Umbilical cord (tissue), 1 donor: ENCODE measurements at regions not wholly inside any gene's neighbourhood (a gene's known extent, or its start where the extent isn't known, plus 50 kb on each side); places are given as distances from the start of the nearest gene placed in this dataset.

Source experiments
- DNase-seq: peaks from one replicate; pipeline ENCODE4 v3.0.0-alpha.2; 2015; ENCODE audit warnings: low spot score

GRCh38 chr2:177106212-177106611, 106.4 kb upstream of the HNRNPA3 start:
- no peak for DNase-seq

- no peak for DNase-seq
These were observed 103.7 kb upstream of the HNRNPA3 start for GRCh38 chr2:177108890-177109289.

- no peak for DNase-seq
These were observed 97.9 kb upstream of the HNRNPA3 start for GRCh38 chr2:177114712-177115111.

GRCh38 chr2:177117755-177118154, 94.8 kb upstream of the HNRNPA3 start:
- no peak for DNase-seq

DNA sequence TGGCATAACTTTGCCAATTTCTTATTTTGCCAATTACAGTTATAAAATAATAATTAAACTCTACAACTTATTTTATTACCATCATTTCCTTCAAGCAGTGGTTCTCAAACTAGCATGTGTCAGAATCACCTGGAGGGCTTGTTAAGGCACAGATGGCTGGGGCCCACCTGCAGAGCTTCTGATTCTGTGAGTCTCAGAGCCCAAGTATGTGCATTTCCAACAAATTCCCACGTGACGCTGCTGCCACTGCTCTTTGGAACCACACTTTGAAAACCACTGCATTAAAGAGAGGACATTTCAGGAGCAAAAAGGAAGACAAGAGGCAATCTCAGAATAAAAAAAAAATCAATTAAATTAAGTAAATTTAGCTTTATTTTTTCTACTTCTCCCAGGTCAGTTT, 94.0 kb upstream of the HNRNPA3 start:
- DNase-seq: no peak

- DNase-seq: no peak
These were observed 93.5 kb upstream of the HNRNPA3 start for GRCh38 chr2:177119099-177119498.

DNA sequence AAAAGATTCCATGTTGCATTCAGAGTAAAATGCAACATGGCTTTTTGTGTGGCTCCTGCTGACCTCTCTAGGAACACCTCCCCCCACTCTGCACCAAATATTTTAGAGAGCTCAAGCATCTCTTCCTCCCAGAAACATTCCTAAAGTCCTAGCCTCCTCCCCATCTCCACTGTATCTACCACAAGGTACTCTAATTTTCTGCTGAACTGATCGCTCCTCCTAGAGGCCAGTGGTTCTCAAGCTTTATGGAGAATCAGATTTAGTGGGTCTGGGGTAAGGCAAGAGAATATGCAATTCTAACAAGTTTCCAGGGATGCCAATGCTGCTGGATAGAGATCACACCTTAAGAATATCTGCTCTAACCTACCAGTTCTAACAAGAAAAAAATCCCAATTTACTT, 89.5 kb upstream of the HNRNPA3 start:
- DNase-seq: no peak

DNA sequence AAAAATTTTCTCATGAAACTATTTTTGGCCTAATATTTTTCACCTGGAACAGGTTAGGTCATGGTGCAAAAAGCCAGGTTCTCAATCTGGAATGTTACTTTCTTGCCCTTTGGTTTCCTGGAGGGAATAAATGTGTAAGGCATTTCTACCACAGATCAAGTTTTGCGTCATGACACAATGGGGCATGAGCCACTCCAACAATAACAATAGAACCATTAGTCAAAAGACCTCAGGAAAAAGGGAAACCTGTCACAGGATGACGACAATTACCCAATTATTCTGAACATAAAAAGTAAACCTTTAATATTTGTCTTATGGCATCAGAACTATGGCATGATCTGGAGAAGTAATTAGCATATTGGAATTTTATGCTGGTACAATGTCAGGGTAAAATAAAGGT, 88.2 kb upstream of the HNRNPA3 start:
- DNase-seq: no peak

GRCh38 chr2:177127821-177128220, 84.8 kb upstream of the HNRNPA3 start:
- no peak for DNase-seq

DNA sequence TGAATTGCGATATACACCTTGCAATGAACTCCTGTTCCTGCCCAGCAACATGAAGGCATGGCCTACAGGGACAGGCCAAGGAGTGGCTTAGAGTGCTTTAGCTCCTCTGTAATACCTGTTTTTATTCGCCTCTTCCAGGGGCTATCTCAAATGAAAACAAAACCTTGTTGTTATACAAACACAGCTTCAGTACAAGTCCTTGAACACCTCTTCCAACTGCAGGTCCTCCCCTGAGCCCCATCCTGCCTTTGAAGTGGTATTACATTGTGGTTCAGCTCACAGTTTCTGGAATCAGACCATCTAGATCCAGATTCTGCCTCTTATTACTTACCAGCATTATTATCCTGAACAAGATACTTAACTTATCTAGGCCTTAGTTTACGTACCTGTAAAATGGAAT, 83.0 kb upstream of the HNRNPA3 start:
- DNase-seq: no peak

- no peak for DNase-seq
These were observed 80.7 kb upstream of the HNRNPA3 start for GRCh38 chr2:177131858-177132257.

GRCh38 chr2:177138823-177139222, 73.8 kb upstream of the HNRNPA3 start:
- DNase-seq: no peak

- no peak for DNase-seq
These were observed 70.7 kb upstream of the HNRNPA3 start for GRCh38 chr2:177141866-177142265.

GRCh38 chr2:177143444-177143843, 69.2 kb upstream of the HNRNPA3 start:
- DNase-seq: peak; percentile 81

DNA sequence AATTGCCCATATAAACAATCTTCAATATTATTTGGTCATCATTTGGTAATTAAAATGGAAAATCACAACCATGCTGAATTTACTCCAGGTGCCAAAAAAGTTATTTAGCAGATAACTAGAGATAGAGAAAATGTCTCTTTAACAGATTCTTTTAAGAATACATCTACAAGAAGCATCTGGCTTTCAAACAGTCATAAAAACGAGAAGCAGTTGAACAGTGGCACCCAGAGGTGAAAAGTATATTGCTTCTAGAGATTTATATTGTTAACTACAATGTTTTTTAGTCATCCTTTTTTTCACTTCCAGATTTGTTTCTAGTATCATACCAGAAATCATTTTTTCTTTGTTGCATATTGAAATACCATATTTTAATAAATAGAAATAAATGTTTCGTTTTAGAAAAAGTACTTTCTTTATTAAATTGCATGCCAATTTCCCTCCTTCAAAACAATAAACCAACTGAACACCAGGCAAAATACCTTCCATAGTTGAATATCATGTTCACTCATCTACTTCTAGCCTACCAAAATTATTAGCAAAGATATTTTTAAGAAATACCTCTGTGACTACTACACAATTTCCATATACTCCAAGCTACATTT, 65.4 kb upstream of the HNRNPA3 start:
- DNase-seq: peak; percentile 85

- no peak for DNase-seq
These were observed 64.7 kb upstream of the HNRNPA3 start for GRCh38 chr2:177147834-177148445.

DNA sequence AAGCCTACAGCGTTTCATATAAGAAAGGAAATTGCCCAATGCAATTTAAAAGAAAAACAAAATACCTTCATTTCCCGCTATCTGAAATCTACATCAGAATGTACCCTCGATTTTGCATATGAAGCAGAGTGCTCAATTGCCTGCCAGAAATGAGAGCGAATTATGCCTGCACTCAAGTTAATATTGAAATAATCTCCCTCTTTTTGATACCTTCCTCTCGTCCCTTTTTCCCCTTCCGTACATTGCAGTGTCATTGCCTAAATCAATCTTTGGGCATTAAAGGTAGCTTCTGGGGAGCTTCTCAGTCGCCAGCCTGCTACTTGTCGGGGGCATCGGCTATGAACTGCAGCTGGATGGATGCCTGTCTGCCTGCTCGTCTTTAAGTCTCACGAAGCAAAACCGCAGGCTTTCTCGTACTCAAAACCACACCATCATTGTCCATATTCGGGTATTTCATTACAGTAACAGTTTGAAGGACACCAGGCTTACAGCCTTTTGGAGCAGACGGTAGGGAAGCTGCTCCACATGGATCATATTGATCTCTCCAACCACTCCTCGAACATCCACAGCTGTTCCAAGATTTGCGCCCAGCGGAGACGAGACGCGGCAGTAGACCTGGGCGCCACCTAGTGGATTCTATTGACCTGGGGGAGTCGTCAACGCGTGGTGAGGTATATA, 64.0 kb upstream of the HNRNPA3 start:
- peak; percentile 83 for DNase-seq

DNA sequence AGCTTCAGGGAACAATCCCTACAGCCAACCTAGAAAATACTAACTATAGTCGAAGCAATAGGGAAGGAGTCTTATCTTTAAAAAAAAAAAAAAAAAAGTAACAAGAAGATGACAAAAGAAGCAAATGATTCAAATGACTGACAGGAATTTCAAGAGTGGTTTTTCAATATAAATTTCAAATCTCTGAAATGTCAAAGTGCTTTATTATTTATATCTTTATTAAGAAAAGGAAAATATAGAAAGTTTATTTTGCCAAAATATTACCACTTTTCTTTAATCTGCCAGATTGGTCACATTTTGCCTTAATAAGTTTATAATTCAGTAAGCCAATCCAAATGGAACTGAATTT, 63.5 kb upstream of the HNRNPA3 start:
- no peak for DNase-seq

DNA sequence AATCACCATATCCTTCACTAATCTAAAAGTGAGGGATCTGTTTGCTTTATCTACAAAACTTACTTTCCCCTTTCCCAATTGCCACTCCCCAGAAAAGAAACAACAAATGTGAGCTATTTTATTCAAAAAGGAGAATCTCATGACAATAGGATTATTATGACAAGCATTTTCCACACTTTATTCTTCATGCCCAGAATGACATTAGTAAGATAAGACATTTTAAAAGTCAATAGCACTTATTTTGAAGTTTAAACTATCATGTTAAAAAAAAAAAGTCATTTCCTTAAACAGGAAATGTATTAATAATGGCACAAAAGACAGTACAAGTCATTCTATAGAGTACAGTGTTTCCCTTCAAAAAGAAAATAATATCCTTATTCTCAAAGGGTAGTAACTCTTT, 58.8 kb upstream of the HNRNPA3 start:
- DNase-seq: no peak

- no peak for DNase-seq
These were observed 57.8 kb upstream of the HNRNPA3 start for GRCh38 chr2:177154809-177155208.

- DNase-seq: no peak
These were observed 57.0 kb upstream of the HNRNPA3 start for GRCh38 chr2:177155631-177156030.

DNA sequence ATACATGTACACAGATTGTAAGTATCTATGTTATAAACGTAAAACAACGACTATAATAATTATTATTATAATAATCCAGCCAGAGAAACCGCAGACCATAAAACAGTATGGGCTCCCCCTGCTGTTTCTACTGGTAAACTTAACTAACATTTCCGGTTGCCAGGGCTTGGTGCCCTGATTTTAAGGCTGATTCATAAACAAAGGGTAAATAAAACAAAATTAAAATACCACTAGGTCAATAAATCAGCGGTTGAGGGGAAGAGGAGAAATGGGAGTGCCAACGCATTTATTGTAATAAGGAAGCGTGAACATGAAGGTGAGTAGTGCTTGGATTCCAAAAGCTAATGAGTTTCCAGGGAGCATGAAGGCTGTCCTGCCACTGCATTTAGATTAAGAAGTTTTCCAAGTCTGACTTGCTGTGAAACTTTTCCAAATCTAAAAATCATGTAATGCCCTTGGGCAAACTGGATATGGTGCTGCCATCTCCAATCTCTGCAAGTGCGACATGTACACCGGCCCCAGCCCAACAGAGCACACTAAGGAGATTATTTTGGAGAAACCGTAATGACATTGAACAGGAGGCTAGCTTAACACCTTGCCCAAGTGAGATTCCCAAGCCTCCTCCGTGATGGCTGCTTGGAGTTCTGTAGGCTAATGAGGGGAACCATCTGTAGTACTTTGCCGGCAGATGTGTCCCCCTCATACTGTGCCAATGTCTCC, 50.7 kb upstream of the HNRNPA3 start:
- peak; percentile 43 for DNase-seq
